Left renal cortex interstitium (tissue), 4 donors: ENCODE measurements at regions not wholly inside any gene's neighbourhood (a gene's known extent, or its start where the extent isn't known, plus 50 kb on each side); places are given as distances from the start of the nearest gene placed in this dataset.

Source experiments
- DNase-seq, 4 donors: peaks; one replicate each; pipeline ENCODE4 v3.0.0-alpha.2; 2013; ENCODE audit warnings: low read depth in 4 of 4, low spot score in 2 of 4, missing footprints in 1 of 4

DNA sequence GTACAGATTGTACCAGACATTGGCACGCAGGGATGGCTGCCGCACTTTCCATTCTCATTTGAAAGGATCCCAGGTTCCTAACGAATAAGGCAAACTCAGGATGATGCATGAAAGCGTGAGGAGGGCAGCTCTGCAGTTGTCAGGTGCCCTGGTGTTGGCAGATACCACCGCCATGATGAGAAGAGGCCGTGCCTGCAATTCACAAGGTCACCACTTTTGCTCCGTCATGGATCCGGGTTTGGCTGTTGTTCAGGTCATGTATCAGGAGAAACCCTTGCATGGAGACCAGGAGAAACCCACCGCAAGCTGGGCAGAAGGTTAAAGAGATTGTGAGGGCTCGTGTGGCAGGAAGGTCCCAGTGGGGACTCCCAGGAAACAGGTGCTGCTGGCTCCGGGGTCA, 233.2 kb downstream of the KLF6 start:
- no peak for DNase-seq

DNA sequence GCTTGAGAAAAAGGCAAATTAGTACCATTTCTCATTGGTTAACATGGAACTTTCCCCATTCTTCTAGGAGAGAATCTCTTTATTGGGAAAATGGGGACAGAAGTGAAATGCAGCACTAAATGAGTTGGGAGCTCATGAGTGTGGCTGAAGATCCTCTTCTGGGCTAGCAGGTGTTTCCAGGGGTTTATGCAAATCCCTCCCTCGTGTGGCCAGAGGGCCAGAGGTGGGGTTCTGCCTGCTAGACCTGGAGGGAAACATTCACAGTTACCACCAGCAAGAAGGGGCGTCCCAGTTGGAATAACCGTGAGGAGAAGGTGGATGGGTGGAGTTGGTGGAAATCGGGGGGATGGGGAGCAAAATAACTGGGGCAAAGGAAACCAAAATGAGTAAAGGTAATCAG, 235.9 kb downstream of the KLF6 start:
- DNase-seq: no peak

GRCh38 chr10:3548702-3549101, 236.3 kb downstream of the KLF6 start:
- no peak for DNase-seq

GRCh38 chr10:3548076-3548475, 236.9 kb downstream of the KLF6 start:
- DNase-seq: no peak

GRCh38 chr10:3544561-3544960, 240.4 kb downstream of the KLF6 start:
- no peak for DNase-seq

DNA sequence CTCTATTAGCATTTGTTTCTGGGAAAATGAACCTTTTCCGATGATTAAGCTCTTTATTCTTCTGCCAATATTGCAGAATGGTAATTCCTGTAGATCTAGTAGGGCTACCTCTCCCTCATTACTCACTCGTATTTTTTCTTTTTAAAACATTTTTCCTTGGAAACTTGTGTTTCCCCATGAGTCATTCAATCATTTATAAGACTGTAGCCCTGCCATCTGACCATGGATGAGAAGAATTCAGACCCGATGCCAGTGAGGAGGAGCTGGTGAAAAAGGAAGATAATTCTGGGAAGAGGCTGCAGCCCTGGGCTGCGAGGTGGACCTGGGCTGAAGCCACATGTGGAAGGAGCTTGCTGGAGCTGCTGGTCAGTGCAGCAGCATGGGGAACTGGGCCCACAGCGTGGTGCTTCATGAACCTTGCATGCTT, 242.8 kb downstream of the KLF6 start:
- DNase-seq: no peak

- DNase-seq: no peak
Observed at GRCh38 chr10:3539696-3540383, 245.2 kb downstream of the KLF6 start.

- DNase-seq: no peak
Observed at GRCh38 chr10:3538656-3539531, 246.1 kb downstream of the KLF6 start.

DNA sequence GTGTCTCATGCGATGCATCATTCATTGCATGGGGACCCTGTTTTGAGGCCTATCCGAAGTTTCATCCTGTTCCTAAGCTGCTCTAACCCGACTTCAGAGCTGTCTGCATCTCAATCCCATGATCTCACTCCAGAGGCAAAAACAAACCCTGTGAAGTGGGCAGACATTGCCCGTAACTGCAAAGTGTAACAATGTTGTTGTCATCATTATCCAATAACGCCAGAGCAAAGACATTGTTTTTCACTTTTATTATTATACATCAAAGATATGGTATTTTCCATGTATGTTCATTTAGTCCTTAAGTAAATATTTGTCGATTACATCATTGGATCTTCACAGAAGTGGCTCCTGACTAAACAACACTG, 246.7 kb downstream of the KLF6 start:
- no peak for DNase-seq

DNA sequence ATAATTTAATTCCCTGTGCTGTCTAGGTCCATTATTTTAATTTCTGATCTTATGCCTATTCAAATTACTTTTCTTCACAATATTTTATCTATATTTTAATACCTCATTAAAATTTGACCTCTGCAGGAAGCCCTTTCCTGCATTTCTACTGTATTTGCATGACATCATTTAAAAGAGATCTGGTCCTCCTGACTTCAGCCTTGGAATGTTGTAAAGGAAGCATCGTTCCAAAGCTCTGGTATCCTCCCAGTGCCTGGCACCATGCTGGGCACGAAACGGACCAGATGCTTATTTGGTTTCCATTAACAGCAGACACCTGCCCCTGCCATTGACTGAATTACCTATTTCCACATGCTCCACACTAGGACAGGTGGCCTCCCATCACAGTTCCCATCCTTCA, 247.5 kb downstream of the KLF6 start:
- DNase-seq: no peak

- DNase-seq: no peak
Observed at GRCh38 chr10:3535001-3535400, 250.0 kb downstream of the KLF6 start.

DNA sequence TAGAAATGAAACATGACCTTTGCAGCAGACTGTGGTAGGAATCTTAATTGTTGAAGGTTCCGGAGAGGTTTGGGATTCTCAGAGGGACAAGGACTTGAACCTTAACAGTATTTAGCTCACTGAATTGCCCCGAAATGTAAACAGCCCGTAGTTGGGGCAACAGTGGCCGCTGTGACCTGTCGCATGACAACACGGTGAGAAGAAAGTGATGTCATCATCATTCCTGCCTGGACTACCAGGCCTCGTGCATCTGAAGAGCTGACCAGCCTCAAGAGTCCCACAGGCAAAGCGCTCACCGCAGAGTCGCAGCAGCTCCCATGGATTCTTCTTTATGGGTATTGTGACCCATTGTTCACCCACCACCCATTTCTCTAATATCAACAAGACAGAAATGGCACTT, 250.6 kb downstream of the KLF6 start:
- no peak for DNase-seq

- DNase-seq: no peak
Observed at GRCh38 chr10:3533296-3533695, 251.7 kb downstream of the KLF6 start.

DNA sequence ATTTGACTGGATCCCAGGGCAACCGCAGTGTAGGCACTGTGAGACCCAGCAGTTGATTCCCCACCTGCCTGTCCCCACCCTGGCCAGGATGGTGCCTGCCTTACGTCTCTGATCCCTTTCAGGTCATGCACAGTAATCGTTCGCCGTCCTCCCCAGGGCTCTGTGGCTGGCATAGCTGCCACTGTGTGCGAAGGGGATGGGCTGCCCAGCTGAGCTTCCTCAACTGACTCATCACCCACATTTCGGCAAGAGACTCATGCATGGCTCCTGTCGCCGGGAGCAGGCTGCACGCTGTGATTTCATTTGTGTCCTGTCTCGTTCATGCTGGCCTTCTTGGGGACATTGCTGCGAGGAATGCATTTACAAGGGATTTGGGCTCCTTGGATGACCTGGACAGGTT, 252.4 kb downstream of the KLF6 start:
- no peak for DNase-seq

DNA sequence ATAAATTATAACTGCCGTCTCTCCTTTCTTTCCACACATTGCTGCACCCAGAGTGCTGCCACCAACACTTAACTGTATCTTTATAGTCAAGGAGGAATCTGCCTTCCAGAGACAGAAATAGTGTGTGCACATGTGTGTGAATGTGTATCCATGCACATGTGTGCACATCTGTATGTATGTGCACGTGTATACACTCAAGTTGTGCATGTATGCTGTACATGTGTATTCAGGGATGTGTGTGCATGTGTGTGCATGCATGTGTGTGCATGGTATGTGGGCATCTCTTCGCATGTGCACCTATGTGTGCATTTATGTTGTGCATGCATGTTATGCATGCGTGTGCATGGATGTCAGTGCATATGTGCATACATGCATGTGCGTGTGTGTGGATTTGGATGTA, 253.3 kb downstream of the KLF6 start:
- DNase-seq: no peak

GRCh38 chr10:3530783-3531645, 254.0 kb downstream of the KLF6 start:
- DNase-seq: no peak

GRCh38 chr10:3530346-3530745, 254.7 kb downstream of the KLF6 start:
- no peak for DNase-seq

DNA sequence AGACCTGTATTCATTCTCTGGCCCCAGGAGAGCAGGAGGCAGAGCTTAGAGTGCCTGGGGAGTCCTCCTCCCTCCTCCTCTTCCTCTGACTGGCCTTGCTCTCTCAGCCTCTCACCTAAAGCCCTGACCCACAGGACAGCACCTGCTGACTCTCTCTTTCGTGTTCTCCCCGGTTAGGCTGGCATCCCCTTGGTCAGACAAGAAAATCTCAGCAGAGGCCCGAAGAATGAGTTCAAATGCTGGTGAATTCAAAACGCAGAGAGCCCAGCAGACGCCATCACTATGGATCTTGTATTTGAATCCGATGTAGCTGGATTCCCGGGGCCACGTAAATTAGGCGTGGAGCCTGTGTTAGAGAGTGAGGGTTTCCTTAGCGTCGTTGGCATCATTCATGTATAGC, 255.3 kb downstream of the KLF6 start:
- no peak for DNase-seq

GRCh38 chr10:3528823-3529403, 256.1 kb downstream of the KLF6 start:
- no peak for DNase-seq

- no peak for DNase-seq
Observed at GRCh38 chr10:3528271-3528670, 256.7 kb downstream of the KLF6 start.

DNA sequence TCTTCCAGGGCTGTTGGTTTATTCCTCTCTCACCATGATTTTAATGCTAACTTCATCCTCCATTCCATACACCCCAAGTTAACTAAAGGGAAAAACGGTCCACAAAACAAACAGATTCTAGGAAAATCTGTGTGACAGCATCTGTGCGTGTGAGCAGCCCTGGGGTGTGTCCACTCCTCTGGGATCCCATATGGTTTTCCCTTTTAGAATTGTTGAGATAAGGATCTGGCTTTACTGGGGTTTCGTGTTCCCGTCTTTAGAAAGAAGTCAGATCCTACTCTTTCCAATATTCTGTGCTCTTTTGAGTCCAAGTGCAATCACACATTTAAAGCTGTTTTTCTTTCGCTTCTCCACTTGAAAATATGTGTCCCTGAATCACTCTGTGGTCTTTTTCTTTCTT, 257.1 kb downstream of the KLF6 start:
- no peak for DNase-seq
